GM12891 (cell line): ENCODE measurements at regions not wholly inside any gene's neighbourhood (a gene's known extent, or its start where the extent isn't known, plus 50 kb on each side); places are given as distances from the start of the nearest gene placed in this dataset.

Source experiments
- DNase-seq: peaks from one replicate; pipeline ENCODE4 v3.0.0; 2011; ENCODE audit warnings: low spot score; ENCODE audit not compliant: insufficient read length
- FAIRE-seq: peaks from 2 replicates; lab custom pipeline; 2011; peaks lifted over from hg19 to GRCh38; lab: Jason Lieb, UNC
- PAX5 ChIP-seq: IDR thresholded peaks from 2 replicates; pipeline ENCODE4 v1.6.1; 2011; ENCODE audit warnings: low read length, moderate library complexity, mild to moderate bottlenecking; ENCODE audit not compliant: insufficient read depth, severe bottlenecking
- POLR2A ChIP-seq: IDR thresholded peaks from 2 replicates; pipeline ENCODE4 v1.6.1; 2011; ENCODE audit warnings: low read depth, low read length, control low read depth
- POLR2AphosphoS5 ChIP-seq: IDR thresholded peaks from 2 replicates; pipeline ENCODE4 v1.6.1; 2011; ENCODE audit warnings: low read depth, low read length, control low read depth
- POU2F2 ChIP-seq: IDR thresholded peaks from 2 replicates; pipeline ENCODE4 v1.6.1; 2011; ENCODE audit warnings: low read depth, mild to moderate bottlenecking, control low read depth, low read length, moderate library complexity
- SPI1 ChIP-seq: IDR thresholded peaks from 2 replicates; pipeline ENCODE4 v1.6.1; 2011; ENCODE audit warnings: low read depth, low read length, control low read depth
- TAF1 ChIP-seq: IDR thresholded peaks from 2 replicates; pipeline ENCODE4 v1.6.1; 2011; ENCODE audit warnings: low read depth, low read length, control low read depth

- TF ChIP-seq POLR2AphosphoS5, result no peak
- TF ChIP-seq POU2F2, result no peak
- TF ChIP-seq TAF1, result no peak
- TF ChIP-seq POLR2A, result no peak
- TF ChIP-seq PAX5, result no peak
- TF ChIP-seq SPI1, result no peak
- DNase-seq (no peak), FAIRE-seq (no peak)
Observed at GRCh38 chr5:30747412-30747811, 446.1 kb upstream of the CDH6 start.

GRCh38 chr5:30736669-30737068 is 456.8 kb upstream of the CDH6 start:
- FAIRE-seq, result no peak
- TF ChIP-seq SPI1 (no peak), TAF1 (no peak), POU2F2 (no peak), POLR2A (no peak), PAX5 (no peak)
- DNase-seq, result no peak

GRCh38 chr5:30734118-30734517 is 459.4 kb upstream of the CDH6 start:
- DNase-seq (no peak), FAIRE-seq (no peak)
- no peak for TF ChIP-seq POU2F2
- TF ChIP-seq POLR2AphosphoS5, result no peak
- no peak for TF ChIP-seq SPI1
- no peak for TF ChIP-seq PAX5
- TF ChIP-seq TAF1, result no peak
- TF ChIP-seq POLR2A, result no peak

GRCh38 chr5:30725073-30725472 is 468.4 kb upstream of the CDH6 start:
- TF ChIP-seq PAX5, result no peak
- TF ChIP-seq SPI1, result no peak
- no peak for TF ChIP-seq POLR2A
- TF ChIP-seq POU2F2, result no peak
- no peak for TF ChIP-seq TAF1
- TF ChIP-seq POLR2AphosphoS5, result no peak
- DNase-seq (no peak), FAIRE-seq (no peak)

GRCh38 chr5:30698217-30698616 is 495.3 kb upstream of the CDH6 start:
- no peak for TF ChIP-seq POLR2A
- no peak for TF ChIP-seq SPI1
- TF ChIP-seq TAF1, result no peak
- TF ChIP-seq POU2F2, result no peak
- TF ChIP-seq POLR2AphosphoS5, result no peak
- TF ChIP-seq PAX5, result no peak
- DNase-seq (no peak), FAIRE-seq (no peak)

GRCh38 chr5:30693326-30693725 is 500.2 kb upstream of the CDH6 start:
- DNase-seq (no peak), FAIRE-seq (no peak)
- no peak for TF ChIP-seq TAF1
- no peak for TF ChIP-seq POU2F2
- TF ChIP-seq SPI1, result no peak
- TF ChIP-seq POLR2AphosphoS5, result no peak
- no peak for TF ChIP-seq PAX5
- no peak for TF ChIP-seq POLR2A

GRCh38 chr5:30690931-30691330 is 502.6 kb upstream of the CDH6 start:
- FAIRE-seq (no peak), DNase-seq (no peak)

GRCh38 chr5:30687461-30687860 is 506.0 kb upstream of the CDH6 start:
- FAIRE-seq, result no peak
- TF ChIP-seq POLR2A (no peak), TAF1 (no peak), SPI1 (no peak), POLR2AphosphoS5 (no peak), PAX5 (no peak), POU2F2 (no peak)
- DNase-seq, result no peak

More at GRCh38 chr5:30690931-30691330, 502.6 kb upstream of the CDH6 start:
- TF ChIP-seq SPI1, result no peak
- TF ChIP-seq POLR2AphosphoS5, result no peak
- no peak for TF ChIP-seq POU2F2
- TF ChIP-seq TAF1, result no peak
- TF ChIP-seq POLR2A, result no peak
- no peak for TF ChIP-seq PAX5

GRCh38 chr5:30686530-30686929 is 507.0 kb upstream of the CDH6 start:
- no peak for FAIRE-seq
- DNase-seq, result no peak
- TF ChIP-seq POLR2AphosphoS5 (no peak), TAF1 (no peak), POU2F2 (no peak)

- DNase-seq (no peak), FAIRE-seq (no peak)
- TF ChIP-seq POU2F2, result no peak
Observed at GRCh38 chr5:30676223-30676840, 517.2 kb upstream of the CDH6 start.

- no peak for TF ChIP-seq POLR2A
- TF ChIP-seq PAX5, result no peak
- TF ChIP-seq TAF1, result no peak
- TF ChIP-seq POLR2AphosphoS5, result no peak
- no peak for TF ChIP-seq POU2F2
- TF ChIP-seq SPI1, result no peak
- FAIRE-seq, result no peak
- DNase-seq, result no peak
Observed at GRCh38 chr5:30667293-30667692, 526.2 kb upstream of the CDH6 start.
